ENCODE measurements at regions not wholly inside any gene's neighbourhood (a gene's known extent, or its start where the extent isn't known, plus 50 kb on each side); places are given as distances from the start of the nearest gene placed in this dataset.

DNA sequence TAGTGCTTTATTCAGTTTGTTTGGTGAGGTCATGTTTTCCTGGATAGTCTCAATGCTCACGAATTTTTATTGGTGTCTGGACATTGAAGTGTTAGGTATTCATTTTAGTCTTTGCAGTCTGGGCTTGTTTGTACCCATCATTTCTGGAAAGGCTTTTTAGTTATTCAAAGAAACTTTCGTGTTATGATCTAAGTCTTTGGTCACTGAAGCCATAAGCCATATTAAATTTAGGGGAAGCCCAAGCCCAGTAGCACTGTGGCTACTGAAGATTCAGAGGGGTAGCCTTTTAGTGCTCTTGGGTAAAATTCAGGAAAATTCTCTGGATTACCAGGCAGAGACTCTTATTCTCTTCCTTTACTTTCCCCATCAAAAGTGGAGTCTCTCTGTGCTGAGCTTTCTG is 56.2 kb upstream of the PEX5L start:
- DNase-seq (ENCODE audit: low read depth) = no peak
- no peak overlapping the region for H3K4me3 ChIP-seq (ENCODE audit: low read depth, low read length)

DNA sequence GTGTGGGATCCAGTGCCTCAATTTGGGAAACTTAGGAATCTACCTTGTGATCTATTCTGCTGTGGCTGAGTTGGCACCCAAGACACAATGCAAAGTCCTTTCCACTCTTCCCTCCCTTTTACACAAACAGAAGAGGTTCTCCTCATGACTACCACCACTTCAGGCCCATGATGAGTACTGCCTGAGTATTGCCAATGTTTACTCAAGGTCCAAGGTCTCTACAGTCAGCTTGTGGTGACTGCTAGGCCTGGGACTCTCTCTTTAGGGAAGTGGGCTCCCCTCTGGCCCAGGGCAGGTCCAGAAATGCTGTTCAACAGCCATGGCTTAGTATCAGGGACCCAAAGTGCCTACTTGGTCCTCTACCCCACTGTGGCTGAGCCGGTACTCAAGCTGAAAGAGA is 56.8 kb upstream of the PEX5L start:
- H3K4me3 ChIP-seq (ENCODE audit: low read depth, low read length) = no peak overlapping the region
- no peak for DNase-seq (ENCODE audit: low read depth)

DNA sequence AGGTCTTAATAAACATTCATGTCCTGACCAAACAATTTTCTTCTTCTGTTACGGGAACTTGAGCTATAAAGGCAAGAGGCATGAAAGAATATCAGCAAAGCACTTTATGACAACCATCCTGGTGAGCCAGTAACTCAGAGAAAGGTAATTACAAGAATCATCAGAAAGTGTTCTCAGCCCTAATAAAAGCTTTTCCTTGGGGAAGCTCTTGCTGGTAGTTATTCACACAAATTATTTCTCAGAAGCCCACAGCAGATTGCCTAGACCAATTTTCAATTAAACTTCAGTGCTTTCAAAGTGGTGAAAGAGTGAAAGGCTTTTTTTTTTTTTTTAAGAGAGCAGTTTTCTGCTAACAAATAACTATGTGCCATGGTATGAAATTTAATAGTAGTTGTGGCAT is 60.9 kb upstream of the PEX5L start:
- H3K4me3 ChIP-seq (ENCODE audit: low read depth, low read length) = no peak overlapping the region
- no peak for DNase-seq (ENCODE audit: low read depth)

DNA sequence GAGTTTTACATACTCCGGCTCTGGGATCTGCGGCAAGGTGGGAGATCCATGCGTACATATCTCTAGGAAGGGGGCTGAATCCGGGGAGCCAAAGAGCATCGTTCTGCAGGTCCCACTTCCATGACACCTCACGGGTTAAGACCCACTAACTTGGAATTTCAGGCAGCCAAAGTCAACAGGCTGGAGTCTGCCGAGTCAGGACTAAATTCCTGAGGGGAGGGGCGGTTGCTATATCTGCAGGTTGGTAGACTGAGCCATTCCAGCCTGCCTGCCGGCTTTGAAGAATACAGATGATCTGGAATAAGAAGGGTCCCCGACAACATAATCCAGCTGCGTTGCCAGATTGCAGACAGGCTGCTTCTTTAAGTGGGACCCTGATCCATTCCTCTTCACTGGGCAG is 65.4 kb upstream of the PEX5L start:
- DNase-seq (ENCODE audit: low read depth) = no peak
- no peak overlapping the region for H3K4me3 ChIP-seq (ENCODE audit: low read depth, low read length)

GRCh38 chr3:180102604-180103003 is 65.9 kb upstream of the PEX5L start:
- H3K4me3 ChIP-seq (ENCODE audit: low read depth, low read length) = no peak overlapping the region
- no peak for DNase-seq (ENCODE audit: low read depth)

DNA sequence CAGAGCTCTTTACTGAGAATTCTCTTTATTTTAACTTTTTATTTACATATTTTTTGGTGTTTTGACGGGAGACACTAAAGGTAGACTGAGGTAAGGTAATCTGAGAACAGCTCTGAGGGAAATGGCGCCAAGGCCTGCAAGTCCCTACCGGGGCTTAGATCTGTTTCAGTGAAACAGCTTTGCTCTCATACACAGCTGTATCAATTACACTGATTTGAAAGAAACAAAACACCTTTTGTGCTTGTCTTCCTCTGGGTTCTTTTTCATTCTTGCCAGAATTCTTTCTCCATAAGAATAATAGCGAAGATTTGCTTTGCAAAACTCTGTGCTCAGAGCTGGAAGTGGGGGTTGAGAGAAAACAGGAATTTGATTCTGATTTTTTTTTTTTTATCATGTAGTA is 79.5 kb upstream of the PEX5L start:
- H3K4me3 ChIP-seq (ENCODE audit: low read depth, low read length) = no peak overlapping the region
- DNase-seq (ENCODE audit: low read depth) = no peak

DNA sequence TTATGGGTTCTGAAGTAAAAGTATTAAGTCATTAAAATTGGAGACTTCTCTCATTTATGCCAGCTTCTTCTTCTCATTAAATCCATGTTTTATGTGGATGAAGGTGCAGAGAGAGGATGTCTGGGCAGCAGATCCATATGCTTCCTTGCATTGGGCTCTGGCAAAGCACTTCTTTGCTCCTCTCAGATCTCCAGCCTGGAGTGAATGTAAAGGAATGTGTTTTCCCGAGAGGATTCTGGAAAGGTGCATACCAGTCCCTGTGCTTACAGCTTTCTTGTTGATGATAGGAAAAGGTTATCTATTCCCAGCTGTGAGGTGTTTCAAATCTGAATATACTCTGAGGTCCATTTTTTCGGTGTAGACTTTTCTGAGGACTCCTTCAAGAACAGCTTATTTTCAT is 79.9 kb upstream of the PEX5L start:
- no peak overlapping the region for H3K4me3 ChIP-seq (ENCODE audit: low read depth, low read length)
- DNase-seq (ENCODE audit: low read depth) = no peak

- no peak overlapping the region for H3K4me3 ChIP-seq (ENCODE audit: low read depth, low read length)
- DNase-seq (ENCODE audit: low read depth) = no peak
Observed at GRCh38 chr3:180117381-180118163, 80.8 kb upstream of the PEX5L start.

GRCh38 chr3:180119567-180119966 is 82.8 kb upstream of the PEX5L start:
- H3K4me3 ChIP-seq (ENCODE audit: low read depth, low read length) = no peak overlapping the region
- DNase-seq (ENCODE audit: low read depth) = no peak

- DNase-seq (ENCODE audit: low read depth) = no peak
- no peak overlapping the region for H3K4me3 ChIP-seq (ENCODE audit: low read depth, low read length)
Observed at GRCh38 chr3:180123928-180124327, 87.2 kb upstream of the PEX5L start.

- H3K4me3 ChIP-seq (ENCODE audit: low read depth, low read length) = no peak overlapping the region
- no peak for DNase-seq (ENCODE audit: low read depth)
Observed at GRCh38 chr3:180131169-180131568, 94.4 kb upstream of the PEX5L start.

DNA sequence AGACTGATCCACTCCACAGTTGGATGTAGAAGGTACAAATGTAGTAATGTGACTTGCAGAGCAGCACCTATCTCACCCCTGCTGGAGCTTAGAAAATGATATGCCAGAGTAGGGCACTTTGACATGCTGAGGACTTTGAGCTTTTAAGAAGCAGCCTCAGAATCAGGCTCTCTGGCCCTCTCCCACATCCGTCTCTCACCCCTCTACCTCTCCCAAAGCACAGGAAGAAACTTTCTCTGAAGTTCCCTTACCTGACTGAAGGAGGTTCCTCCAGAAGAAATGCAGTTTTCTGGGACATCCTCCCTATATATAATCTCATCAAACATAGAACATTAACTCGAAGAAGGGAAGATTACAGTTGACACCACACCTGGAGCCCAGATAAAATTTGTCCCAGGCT is 98.4 kb upstream of the PEX5L start:
- no peak overlapping the region for H3K4me3 ChIP-seq (ENCODE audit: low read depth, low read length)

GRCh38 chr3:180138871-180139270 is 102.1 kb upstream of the PEX5L start:
- H3K4me3 ChIP-seq (ENCODE audit: low read depth, low read length) = no peak overlapping the region
- DNase-seq (ENCODE audit: low read depth) = no peak

More for the DNA sequence above, 98.4 kb upstream of the PEX5L start:
- DNase-seq (ENCODE audit: low read depth) = no peak

DNA sequence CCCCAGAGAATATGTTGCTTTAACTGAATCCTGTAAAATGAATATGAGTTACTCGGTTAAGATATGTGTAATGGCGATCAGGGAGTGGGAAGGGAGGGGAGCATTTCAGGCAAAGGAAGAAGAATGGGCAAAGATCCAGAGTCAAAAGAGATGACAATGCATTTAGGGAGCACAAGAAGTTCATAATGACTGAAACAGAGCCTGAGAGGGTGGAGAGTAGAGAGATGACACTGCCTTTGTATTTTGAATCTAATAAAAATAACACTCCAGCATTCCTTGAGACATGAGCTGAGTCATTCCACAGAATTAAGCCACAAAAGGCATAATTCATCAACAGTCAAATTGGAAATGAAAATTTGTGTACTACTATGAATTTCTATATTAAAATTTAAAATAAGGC is 105.3 kb upstream of the PEX5L start:
- DNase-seq (ENCODE audit: low read depth) = peak; percentile 4
- H3K4me3 ChIP-seq (ENCODE audit: low read depth, low read length) = no peak overlapping the region

- no peak overlapping the region for H3K4me3 ChIP-seq (ENCODE audit: low read depth, low read length)
- DNase-seq (ENCODE audit: low read depth) = no peak
Observed at GRCh38 chr3:180142472-180142871, 105.7 kb upstream of the PEX5L start.

GRCh38 chr3:180161770-180162169 is 125.0 kb upstream of the PEX5L start:
- no peak overlapping the region for H3K4me3 ChIP-seq (ENCODE audit: low read depth, low read length)
- DNase-seq (ENCODE audit: low read depth) = no peak

GRCh38 chr3:180175572-180175971 is 138.8 kb upstream of the PEX5L start:
- DNase-seq (ENCODE audit: low read depth) = no peak
- H3K4me3 ChIP-seq (ENCODE audit: low read depth, low read length) = no peak overlapping the region

DNA sequence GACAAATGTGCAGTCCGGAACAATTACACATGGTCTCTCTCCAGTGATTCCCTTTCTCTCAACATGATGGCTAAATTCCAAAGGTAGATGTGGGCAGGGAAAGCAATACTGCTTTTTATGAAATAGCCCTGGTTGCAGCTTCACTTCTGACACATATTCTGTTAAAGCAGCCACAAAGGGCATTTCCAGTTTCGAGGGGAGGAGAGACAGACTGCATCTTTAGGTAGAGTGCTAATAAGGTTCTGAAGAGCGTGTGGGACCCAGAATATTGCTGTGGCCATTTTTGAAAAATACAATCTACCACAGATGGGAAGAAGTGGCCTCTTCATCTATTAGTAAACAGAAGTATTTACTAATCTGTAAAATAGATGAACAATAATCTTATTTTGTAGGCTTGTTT is 139.3 kb upstream of the PEX5L start:
- H3K4me3 ChIP-seq (ENCODE audit: low read depth, low read length) = no peak overlapping the region
- no peak for DNase-seq (ENCODE audit: low read depth)

DNA sequence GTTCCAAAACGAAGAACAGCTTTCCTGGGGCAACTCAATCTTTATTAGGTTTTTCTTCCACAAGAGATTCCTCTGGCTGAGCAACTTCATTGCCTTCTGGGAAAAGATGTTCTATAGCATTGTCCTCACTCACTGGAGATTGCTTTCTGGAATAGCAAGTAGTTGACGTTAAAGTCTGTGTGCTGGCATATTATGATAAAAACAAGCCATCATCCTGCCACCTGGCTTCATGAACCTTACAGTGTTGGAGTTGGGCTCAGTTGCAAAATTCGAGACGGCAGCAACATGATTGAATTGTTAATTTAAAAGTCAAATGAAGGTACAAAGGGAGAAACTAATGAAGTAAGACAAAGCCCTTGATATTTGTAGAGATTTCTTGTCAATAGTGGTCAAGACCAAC is 140.5 kb upstream of the PEX5L start:
- no peak overlapping the region for H3K4me3 ChIP-seq (ENCODE audit: low read depth, low read length)
- DNase-seq (ENCODE audit: low read depth) = no peak

DNA sequence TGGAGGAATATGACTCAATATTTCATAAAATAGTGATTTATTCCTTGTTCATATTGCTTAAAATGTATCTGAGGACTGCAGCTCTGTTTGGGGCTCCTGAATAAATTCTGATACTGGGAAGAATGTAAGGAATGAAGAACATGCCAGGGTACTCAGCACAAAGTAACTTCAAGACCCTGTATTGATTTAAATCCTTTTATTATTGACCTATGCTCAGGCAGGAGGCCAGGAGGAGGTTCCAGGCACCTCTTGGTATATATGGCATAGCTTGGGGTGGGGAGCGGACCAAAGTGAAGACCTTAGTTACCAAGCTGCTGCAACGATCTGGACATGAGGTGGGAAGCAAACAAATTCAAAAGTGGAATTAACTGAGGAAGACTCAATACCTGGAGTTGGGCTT is 142.8 kb upstream of the PEX5L start:
- no peak for DNase-seq (ENCODE audit: low read depth)
- no peak overlapping the region for H3K4me3 ChIP-seq (ENCODE audit: low read depth, low read length)

DNA sequence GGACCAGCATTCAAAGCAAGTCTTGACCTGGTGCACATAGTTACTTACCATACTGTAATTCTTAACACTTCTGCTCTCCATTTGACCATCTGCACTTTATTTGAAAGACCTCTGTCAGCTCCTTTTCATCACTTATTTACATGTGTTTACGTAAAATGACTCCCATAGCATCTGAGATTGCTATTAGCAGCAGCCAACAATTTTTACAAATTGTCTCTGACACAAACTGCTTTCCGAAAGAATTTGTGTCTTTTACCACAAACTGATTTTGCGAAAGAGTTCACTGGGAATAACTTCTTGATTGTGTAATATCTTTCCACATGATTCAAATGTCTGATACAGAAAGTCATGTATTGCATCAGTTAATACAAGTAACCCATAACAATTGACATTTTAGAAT is 144.1 kb upstream of the PEX5L start:
- peak; percentile 68 for DNase-seq (ENCODE audit: low read depth)
- no peak overlapping the region for H3K4me3 ChIP-seq (ENCODE audit: low read depth, low read length)

DNA sequence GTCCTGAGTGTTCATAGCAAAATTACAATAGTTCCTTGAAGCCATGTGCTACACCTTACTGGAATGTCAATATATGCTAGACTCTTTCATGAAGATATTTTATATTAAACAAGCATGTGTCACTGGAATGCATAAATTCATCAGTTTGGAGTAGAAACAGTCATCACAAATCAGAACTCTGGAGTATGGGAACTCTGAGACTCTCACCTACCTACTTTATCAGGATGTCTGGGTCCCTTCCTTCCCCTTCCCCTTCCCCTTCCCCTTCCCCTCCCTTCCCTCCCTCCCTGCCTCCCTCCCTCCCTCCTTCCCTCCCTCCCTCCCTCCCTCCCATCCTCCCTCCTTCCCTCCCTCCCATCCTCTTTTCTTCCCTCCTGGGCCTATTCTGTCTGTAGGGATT is 144.7 kb upstream of the PEX5L start:
- no peak for DNase-seq (ENCODE audit: low read depth)
- H3K4me3 ChIP-seq (ENCODE audit: low read depth, low read length) = no peak overlapping the region

Measured in skeletal muscle cell (primary cell).